ENCODE measurements at regions not wholly inside any gene's neighbourhood (a gene's known extent, or its start where the extent isn't known, plus 50 kb on each side); places are given as distances from the start of the nearest gene placed in this dataset.

GRCh38 chr15:62534996-62535395, 369.9 kb upstream of the C2CD4B start:
- no peaks in the 10 kb centered on the region for H3K27me3 Mint-ChIP-seq (ENCODE audit: low read depth)
- peaks cover 5% of the 10 kb centered on the region for H3K9me3 Mint-ChIP-seq
- H3K4me1 Mint-ChIP-seq = peaks cover 27% of the 10 kb centered on the region
- no peak for ATAC-seq
- peak overlapping the region; percentile 51; the same call in 1 of the 2 replicates for H3K27ac Mint-ChIP-seq
- H3K4me3 Mint-ChIP-seq = no peak overlapping the region
- DNase-seq (ENCODE audit: low spot score) = no peak
- no peak for TF ChIP-seq ARID4B (CRISPR knock-in tag; IDR thresholded peaks at IDR 0.05; ENCODE audit: borderline replicate concordance)
- no peak for TF ChIP-seq TP53 (CRISPR knock-in tag; IDR thresholded peaks at IDR 0.05)
- no peak for TF ChIP-seq IRF2 (CRISPR knock-in tag; IDR thresholded peaks at IDR 0.05; ENCODE audit: borderline replicate concordance, low read depth)
- TF ChIP-seq AFF4 (CRISPR knock-in tag; IDR thresholded peaks at IDR 0.05; ENCODE audit: borderline replicate concordance) = no peak
- TF ChIP-seq CDX4 (CRISPR knock-in tag; IDR thresholded peaks at IDR 0.05; ENCODE audit: borderline replicate concordance) = no peak
- TF ChIP-seq ATF1 (CRISPR knock-in tag; IDR thresholded peaks at IDR 0.05) = no peak
- TF ChIP-seq FOXK1 (CRISPR knock-in tag; IDR thresholded peaks at IDR 0.05) = no peak
- no peak for TF ChIP-seq CTCF (IDR thresholded peaks at IDR 0.05)
- TF ChIP-seq ELF4 (CRISPR knock-in tag; IDR thresholded peaks at IDR 0.05; ENCODE audit: low read depth) = no peak
- no peak for TF ChIP-seq FOXP4 (CRISPR knock-in tag; IDR thresholded peaks at IDR 0.05)
- TF ChIP-seq PRDM15 (CRISPR knock-in tag; IDR thresholded peaks at IDR 0.05) = no peak
- TF ChIP-seq MAX (CRISPR knock-in tag; IDR thresholded peaks at IDR 0.05) = no peak
- no peak for TF ChIP-seq TEAD4 (CRISPR knock-in tag; IDR thresholded peaks at IDR 0.05)
- TF ChIP-seq ZNF281 (CRISPR knock-in tag; IDR thresholded peaks at IDR 0.05) = no peak
- TF ChIP-seq NFYB (CRISPR knock-in tag; conservative IDR thresholded peaks at IDR 0.05; ENCODE audit: low read depth) = no peak
- no peak for TF ChIP-seq NR3C1 (CRISPR knock-in tag; conservative IDR thresholded peaks at IDR 0.05; ENCODE audit: low read depth)
- TF ChIP-seq RORB (CRISPR knock-in tag; IDR thresholded peaks at IDR 0.05) = no peak
- TF ChIP-seq CBFB (CRISPR knock-in tag; IDR thresholded peaks at IDR 0.05; ENCODE audit: low read depth) = no peak
- ChIA-PET POLR2A (no interaction called here), CTCF (interaction anchor here (3.3 kb wide), 1 partner anchor 14 kb away, joined by 15 read pairs; no protein-coding TSS in a partner anchor)
- no peaks in the 10 kb centered on the region for H3K36me3 Mint-ChIP-seq
